T1000 (cell line): ENCODE measurements at regions not wholly inside any gene's neighbourhood (a gene's known extent, or its start where the extent isn't known, plus 50 kb on each side); places are given as distances from the start of the nearest gene placed in this dataset.
"Not testable (repeated sequence)": the region's sequence is repeated elsewhere in the genome, so short reads cannot be mapped to it uniquely, and the experiment has no call there.

Experiments used
- DNase-seq: peaks from one replicate; lab custom pipeline; 2025; ENCODE audit warnings: mixed read lengths; lab: John Stamatoyannopoulos, UW

DNA sequence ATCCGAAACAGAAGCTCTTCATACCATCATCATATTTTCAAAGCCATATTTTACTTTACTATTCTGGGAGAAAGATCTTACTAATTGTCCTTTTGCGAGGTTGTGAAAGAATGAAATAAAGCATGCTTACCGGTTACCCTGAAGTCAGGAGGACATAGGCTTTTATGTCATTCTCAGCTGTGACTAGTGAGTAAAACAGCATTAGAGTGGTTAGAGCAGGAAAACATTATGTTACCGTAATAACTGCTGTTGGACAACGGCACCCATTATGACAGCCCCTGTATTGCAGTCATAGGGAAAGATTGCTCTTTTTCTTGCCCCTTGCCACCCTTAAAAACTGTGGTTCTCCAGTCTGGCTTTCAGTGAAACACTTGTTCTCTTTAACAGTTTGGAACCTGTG is 1035.7 kb downstream of the ZPLD1 start:
- no peak for DNase-seq

DNA sequence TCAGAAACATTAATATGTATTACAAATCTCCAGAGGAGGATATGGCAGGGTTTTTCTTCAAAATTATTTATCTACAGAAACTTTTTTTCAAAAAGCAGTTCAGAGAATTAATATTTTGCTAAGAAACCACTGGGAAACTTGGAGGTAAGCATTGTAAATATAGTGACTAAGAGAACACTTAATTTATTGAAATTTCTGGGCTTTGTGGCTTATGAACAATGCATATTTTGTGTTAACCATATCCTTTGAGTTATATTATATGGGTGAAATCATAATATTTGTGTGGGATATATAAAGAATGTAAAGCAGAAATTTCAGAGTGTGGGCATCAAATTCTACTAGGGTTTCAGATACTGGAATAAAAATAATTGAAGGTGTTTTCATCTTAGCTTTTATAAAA is 1059.2 kb downstream of the ZPLD1 start:
- no peak for DNase-seq

DNA sequence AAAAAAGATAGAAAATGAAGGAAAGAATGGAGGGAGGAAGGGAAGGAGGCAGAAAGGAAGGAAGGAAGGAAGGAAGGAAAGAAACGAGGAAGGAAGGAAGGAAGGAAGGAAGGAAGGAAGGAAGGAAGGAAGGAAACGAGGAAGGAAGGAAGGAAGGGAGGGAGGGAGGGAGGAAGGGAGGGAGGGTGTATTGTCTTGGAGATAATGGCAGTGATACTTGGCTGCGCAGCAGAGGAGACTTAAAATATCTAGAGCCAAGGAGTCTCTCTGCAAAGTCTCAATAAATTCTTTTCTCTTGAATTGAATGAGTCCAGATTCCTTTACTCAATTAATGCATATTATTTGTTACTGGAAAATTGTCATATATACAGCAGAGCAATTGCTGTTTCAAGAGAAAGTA is 1059.7 kb downstream of the ZPLD1 start:
- DNase-seq: no peak

DNA sequence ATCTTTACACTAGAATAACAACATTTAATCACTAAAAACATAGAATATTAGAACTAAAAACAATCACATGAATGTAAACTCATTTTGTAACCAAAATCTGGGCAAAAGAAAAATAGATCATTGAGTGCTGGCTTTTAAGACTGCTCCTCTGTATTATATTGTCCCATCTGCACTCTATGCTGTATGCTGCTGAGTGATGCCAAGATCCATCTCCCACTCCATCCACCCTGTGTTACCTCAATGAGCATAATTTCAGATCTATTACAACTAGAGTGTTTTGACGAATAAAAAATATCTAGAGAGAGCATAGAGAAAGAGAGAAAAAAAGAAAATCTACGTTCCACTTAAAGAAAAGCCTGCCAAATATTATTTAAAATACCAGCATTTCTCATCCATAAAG is 1060.4 kb downstream of the ZPLD1 start:
- DNase-seq: no peak

DNA sequence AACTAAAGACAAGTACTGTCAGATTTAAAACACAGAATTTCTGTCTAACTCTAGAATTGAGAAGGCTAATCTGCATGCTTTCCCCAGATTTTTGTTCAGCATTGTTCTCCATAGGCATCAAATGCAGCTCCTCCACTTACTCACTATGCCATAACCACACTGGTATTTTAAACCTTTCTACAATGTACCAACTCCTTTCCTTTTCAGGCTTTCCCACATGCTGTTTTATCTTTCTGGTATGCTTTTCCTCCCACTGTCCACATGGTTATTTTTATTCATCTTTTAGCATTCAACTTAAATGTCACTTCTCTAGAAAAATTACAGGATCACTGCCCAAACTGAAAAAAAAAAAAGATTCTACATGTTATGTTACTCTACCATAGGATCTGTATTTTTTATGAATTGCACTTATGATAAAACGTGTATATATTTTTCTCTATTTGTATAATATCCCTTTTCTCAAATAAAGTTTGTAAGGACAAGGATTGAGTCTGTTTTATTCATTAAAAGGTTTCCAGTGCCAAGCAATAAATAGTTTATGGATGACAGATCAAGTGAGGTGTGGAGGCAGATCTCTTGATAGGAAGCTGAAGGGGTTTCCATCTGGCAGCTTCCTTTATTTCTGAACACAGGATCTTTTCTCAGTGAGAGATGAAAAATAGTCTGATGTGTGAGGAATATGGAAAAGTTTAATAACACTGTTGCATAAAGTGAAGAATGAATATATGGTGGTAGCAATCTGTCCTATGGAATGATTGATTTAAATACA is 1064.5 kb downstream of the ZPLD1 start:
- DNase-seq: no peak

DNA sequence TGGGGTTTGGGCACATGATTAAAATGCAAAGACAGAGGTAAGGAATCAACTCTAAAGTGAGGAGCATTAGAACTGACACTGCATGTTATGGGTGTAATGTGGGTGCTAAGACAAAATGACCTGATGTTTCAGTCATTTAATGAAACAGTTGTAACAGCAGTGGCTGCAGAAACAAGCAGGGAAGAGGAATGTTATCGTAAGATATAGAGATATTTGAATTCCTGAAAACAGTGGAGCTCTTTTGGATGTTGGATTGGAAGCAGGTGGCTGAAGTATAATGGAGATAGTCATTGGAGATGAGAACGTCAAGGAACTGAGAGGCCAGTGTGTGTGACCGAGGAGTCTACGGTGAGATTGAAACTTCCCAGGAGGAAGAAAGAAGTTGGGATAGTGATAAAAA is 1065.2 kb downstream of the ZPLD1 start:
- DNase-seq: no peak

DNA sequence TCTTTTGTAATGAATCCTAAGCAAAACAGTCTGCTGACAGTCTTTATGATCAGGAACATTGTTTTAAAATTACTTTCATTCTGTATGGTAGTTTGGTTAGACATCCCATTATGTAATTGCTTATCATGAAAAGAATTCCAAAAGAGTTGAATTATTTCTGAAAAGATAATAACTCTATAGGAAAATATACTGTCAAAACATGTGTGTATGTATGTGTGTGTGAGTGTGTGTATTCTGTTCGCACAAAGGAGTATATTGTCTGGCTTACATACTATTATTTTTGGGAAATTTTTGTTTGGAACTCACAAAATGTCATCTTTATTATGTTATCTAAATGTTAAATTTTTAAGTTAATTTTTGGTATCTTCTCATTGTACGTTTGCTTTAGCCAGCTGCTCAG is 1075.9 kb downstream of the ZPLD1 start:
- no peak for DNase-seq

DNA sequence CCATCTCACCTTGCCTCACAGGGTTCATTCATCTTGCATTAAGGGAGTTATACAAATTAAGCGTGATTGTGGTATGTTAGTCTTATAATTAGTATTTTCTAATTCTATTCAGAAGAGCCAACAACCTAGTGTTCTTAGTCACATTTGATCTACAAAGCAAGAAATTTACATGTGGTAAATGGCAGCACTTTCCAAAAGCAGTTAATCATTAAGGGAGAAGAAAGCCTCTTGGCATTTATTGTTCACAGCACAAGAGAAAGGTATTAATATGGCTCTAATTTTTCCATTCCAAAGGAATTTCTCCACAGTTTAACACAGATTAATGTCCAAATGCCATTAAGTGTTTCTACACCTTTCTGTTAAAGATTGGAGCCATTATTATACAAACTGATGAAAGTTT is 1077.1 kb downstream of the ZPLD1 start:
- DNase-seq: no peak

DNA sequence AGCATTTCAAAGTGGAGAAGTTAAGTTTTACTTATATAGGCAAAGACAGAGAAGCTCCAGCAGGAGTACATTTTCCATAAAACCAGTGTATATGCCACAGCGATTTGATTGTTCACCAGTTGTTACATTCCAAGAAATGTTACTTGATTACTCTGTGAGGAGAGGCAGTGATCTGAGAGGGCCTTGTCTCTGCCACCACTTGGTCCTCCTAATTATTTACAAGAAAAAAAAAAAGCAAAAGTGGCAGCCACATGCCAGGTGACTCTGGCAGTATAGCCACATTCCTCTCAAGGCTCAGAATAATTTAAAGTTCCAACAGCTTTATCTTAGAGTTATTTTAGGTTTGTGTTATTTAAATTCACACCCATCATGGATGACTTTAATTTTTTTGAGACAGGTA is 1077.8 kb downstream of the ZPLD1 start:
- no peak for DNase-seq

DNA sequence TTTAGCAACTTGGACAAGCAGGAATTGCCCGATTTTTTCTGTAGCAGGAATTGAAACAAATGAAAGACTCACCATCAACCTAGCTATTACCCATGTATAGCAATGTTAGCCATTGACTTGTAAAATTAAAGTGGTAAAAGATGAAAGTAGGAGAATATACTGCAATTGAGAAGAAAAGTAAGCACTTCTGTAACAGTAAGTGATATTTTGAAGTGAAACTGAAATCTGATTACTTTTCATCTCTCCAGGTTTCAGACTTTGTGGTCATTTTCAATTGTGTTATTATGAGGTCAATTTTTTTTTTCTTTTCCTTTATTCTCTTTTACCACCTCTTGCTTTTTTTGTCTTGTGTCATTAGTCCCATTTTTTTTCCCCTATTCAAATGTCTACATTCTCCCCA is 1078.2 kb downstream of the ZPLD1 start:
- DNase-seq: no peak

DNA sequence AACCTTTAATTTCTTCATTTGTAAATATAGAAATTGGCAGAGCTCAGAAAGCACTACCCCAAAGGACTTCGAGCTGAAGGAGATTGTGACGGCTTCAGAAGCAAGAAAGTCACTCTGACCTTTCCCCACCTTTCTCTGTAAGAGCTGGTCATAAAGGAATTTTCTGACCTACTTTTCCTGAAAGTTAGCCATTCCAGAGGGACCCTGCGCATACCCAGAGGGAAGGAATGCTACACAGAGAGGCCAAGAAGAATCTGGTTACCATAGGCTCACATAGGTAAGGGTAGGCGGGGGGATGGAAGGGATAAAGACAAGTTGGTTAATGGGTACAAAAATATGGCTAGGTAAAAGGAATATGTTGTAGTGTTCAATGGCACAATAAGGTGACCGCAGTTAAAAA is 1080.3 kb downstream of the ZPLD1 start:
- DNase-seq: no peak

DNA sequence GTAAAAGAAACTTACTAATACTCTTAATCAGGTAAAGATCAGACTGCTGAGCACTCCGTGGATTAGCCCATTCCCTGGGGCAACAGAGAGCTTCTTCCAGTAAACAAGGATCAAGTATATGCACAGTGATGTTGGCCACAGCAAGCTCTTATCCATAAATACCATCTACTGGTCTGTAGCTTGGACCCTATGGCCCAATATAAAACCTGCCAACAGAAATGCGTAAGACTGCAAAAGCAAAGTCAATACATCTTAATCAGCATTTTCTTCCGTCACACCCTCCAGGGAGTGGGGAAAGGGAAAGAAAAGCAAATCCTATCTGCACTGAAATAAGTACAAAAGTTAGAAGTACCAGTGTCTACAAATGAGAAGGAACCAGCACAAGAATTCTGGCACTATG is 1082.1 kb downstream of the ZPLD1 start:
- DNase-seq: no peak

DNA sequence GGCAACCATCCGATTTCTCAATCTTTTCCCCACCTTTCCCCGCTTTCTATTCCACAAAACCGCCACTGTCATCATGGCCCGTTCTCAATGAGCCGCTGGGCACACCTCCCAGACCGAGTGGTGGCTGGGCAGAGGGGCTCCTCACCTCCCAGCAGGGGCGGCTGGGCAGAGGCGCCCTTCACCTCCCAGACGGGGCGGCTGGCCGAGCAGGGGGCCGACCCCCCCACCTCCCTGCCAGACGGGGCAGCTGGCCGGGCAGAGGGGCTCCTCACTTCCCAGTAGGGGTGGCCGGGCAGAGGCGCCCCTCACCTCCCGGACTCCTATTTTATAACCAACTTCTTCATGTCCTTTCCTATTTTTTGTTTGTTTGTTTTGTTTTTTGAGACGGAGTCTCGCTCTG is 1096.5 kb downstream of the ZPLD1 start:
- not testable (repeated sequence) for DNase-seq

DNA sequence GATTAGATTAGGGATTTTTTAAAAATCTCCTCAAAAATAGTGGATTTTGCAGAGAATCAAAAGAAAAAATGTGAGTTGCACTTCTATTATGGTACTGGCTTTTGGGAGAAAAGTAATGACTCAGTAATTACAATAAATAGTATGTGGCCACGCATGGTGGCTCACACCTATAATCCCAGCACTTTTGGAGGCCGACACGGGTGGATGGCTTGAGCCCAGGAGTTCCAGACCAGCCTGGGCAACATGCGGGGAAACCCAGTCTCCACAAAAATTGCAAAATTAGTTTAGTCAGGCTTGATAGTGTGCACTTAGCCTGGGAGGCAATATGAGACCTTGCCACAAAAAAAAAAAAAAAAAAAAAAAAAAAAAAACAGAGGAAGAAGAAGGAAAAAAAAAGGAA is 1098.2 kb downstream of the ZPLD1 start:
- DNase-seq: no peak

DNA sequence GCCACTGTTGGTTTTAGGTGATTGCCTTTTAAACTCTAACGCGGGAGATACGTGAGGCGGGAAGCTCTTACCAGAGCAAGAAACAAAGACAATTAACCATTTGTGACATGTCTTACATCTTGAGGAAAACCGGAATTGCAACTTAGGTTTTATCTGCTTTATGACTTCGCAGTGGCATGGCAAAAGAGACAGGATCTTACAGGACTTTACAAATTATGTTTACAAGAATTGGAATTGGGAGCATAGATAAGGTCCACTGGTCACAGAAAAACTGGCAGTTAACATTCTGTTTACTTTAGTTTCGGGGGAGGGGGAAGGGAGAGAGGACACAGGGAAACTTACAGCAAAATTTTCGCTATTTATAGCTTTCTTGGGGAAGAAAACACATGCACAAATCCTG is 1119.6 kb downstream of the ZPLD1 start:
- DNase-seq: no peak

DNA sequence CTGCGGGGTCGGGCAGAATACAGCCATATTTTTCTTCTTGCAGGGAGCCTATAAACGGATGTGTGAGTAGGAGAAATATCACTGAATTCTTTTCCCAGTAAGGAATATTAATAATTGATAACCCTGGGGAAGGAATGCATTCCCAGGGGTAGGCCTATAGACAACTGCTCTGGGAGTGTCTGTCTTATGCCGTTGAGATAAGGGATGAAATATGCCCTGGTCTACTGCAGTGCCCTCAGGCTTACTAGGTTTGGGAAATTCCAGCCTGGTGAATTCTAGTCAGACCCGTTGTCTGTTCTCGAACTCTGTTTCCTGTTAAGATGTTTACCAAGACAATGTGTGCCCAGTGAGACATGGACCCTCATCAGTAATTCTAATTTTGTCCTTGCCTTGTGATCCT is 1129.3 kb downstream of the ZPLD1 start:
- DNase-seq: not testable (repeated sequence)

DNA sequence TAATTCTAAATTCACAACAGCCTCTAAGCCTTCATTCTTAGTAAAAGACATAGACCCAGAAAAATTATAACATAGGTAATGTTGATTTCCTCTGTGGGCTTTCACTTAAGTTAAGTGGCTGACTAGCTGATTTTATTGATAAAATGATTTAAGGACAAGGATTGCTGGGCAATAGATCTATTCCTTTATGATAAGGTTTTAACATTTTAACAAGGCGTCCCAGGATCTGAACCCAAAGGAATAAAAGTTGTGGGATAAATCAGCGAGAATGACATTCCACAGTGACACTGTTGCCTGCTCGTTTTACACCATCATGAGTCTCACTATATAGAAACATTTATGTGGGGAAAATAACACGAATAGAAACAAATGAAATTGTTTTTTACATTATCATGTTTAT is 1151.0 kb downstream of the ZPLD1 start:
- DNase-seq: no peak

DNA sequence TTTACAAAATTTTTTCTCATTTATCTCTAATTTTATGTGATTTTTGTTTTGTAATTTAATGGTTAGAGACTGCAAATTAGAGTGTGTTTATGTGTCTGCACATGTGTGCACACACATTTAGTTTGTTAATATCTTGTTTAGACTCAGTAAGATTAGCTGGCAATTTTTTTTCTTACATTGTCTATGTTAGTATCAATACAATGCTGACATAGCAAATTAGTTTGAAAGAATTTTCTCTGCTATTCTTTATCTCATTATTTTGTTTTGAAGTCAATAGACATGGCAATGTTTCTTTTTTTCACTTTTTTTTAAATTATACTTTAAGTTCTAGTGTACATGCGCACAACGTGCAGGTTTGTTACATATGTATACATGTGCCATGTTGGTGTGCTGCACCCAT is 1155.0 kb downstream of the ZPLD1 start:
- DNase-seq: no peak

DNA sequence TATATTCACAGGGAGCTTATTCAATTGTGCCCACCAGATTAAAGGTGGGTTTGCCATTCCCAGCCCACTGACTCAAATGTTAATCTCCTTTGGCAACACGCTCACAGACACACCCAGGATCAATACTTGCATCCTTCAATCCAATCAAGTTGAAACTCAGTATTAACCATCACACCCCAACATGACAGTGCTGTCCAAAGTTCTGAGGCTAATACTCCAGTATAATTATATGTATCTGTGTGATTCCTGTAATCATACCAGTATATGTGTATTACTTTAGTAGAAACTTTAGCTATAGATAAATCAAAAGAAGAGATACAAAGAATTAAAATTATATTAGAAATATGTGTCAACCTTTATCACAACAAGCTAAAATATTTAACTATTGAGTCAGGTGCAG is 1166.0 kb downstream of the ZPLD1 start:
- DNase-seq: no peak

DNA sequence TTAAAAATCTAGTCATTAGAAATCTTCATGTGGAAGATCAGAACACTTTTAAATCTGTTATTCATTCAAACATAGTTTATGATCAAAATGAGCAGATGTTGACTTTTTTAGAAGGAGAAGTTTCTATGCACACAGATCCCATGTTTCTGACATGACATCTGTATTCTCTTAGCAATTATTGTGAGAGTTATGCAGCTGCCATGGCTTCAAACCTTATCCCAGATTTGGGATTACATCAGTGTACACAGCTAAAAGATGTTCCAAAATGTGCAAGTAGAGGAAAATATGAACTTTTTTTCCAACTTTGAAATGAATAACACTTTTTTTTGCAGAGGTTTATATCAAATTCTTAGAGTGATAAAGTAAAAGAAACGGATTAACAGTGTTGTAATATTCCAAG is 1166.9 kb downstream of the ZPLD1 start:
- DNase-seq: no peak

DNA sequence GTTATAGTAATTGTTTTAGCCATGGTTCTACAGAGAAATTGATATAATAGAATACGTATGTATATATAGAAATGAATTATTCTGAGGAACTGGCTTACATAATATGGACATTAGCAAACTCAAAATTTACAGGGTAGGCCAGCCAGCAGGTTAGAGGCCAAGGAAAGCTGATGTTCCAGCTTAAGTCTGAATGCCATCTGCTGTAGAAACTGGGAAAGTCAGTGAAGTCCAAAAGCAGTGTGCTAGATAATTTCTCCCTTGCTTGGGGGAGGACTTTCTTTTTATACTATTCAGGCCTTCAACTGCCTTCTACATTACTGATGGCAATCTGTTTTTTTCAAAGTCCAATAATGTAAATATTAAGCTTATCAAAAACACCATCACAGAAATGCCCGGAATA is 1174.7 kb downstream of the ZPLD1 start:
- no peak for DNase-seq

DNA sequence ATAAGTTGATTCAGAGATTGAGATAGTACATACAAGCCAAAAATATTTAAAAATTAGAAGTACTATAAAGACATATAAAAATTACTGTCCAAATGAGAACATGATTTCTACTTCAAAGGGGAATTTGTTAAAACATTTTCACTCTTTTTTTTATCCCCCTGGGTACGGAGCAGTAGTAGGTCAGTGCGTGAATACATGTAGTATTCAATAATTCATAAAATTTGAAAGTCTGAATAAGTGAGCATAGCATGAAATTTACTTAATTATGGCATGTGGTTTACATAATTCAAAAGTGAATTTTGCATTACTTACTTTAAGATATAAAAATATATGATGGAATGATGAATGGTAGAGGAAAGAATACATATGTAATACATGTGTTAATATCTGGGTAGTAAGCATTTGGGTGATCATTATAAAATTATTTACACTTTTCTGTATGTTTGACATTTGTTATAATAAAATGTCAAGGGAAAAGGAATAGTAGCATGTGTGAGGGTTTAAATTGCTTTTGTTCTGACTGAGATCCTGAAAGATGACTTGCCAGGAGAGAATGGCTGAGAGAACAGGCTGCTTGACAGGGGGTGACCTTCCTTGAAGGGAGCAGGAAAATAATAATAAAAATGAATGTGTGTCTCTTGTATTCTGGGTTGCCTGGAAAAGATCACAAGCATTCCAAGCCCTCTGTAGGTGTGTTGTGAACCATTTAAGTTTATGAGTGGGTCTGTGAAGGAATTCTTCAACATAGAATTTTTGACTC is 1178.8 kb downstream of the ZPLD1 start:
- no peak for DNase-seq

DNA sequence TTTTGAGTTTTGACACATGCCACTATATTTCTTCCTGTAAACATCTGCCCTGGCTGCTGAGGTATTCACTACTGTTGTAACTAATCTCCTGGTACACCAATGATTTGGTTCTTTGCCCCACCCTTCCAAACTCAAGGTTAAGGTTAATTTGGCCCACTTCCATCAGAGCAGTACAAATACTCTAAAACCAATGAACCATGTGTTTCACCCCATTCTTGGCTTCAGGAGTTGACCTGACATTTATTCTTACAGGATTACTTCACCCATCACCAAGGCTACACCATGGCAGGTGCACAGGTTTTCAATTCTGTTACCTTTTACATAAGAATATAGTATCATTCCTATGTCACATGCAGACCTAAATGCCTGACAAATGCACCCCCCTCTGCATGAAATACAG is 1179.9 kb downstream of the ZPLD1 start:
- DNase-seq: no peak

DNA sequence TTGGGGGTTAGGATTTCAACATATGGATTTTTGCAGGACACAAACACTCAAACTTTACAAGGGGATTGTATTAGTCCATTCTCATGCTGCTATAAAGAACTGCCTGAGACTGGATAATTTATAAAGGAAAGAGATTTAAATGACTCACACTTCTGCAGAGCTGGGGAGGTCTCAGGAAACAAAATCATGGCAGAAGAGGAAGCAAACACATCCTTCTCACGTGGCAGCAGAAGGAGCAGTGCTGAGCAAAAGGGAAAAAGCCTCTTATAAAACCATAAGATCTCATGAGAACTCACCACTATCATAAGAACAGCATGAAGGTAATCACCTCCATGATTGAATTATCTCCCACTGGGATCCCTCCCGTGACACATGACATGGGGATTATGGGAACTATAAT is 1183.1 kb downstream of the ZPLD1 start:
- DNase-seq: no peak
